Brain microvascular endothelial cell (primary cell): ENCODE measurements at regions not wholly inside any gene's neighbourhood (a gene's known extent, or its start where the extent isn't known, plus 50 kb on each side); places are given as distances from the start of the nearest gene placed in this dataset.
A peak's percentile ranks its signal among the peaks of the same experiment; 100 is the strongest.

ENCODE experiments used
- DNase-seq: peaks from one replicate; pipeline ENCODE4 v3.0.0-alpha.2; 2020
- H3K27ac ChIP-seq: fragments of 250-450 bp; sonication (Bioruptor Pico); 2 replicates; pipeline ENCODE4 v1.5.1; 2020; ENCODE audit warnings: mild to moderate bottlenecking, moderate library complexity
- H3K27me3 ChIP-seq: fragments of 250-450 bp; sonication (Bioruptor Pico); replicated peaks from 2 replicates; pipeline ENCODE4 v1.5.1; 2020; ENCODE audit warnings: mild to moderate bottlenecking
- H3K36me3 ChIP-seq: fragments of 250-450 bp; sonication (Bioruptor Pico); replicated peaks from 2 replicates; pipeline ENCODE4 v1.5.1; 2020; ENCODE audit warnings: mild to moderate bottlenecking
- H3K4me3 ChIP-seq: 2 replicates; pipeline ENCODE4 v1.5.1; 2011; ENCODE audit warnings: low read depth, mild to moderate bottlenecking, control low read depth, low read length, moderate library complexity
- in situ Hi-C: cut with HindIII; loops from 2 replicates; pipeline ENCODE4 v1.10.0; 2017; ENCODE audit warnings: low sequenced_read_pairs, low pct_ligation_motif_present
- TF ChIP-seq, protein P1 (sequence below): IDR thresholded peaks from 2 replicates; pipeline ENCODE4 v1.5.1; 2011; ENCODE audit warnings: low read depth, mild to moderate bottlenecking, moderate library complexity, low read length, control low read depth, inconsistent platforms; ENCODE audit errors: missing control alignments

DNA sequence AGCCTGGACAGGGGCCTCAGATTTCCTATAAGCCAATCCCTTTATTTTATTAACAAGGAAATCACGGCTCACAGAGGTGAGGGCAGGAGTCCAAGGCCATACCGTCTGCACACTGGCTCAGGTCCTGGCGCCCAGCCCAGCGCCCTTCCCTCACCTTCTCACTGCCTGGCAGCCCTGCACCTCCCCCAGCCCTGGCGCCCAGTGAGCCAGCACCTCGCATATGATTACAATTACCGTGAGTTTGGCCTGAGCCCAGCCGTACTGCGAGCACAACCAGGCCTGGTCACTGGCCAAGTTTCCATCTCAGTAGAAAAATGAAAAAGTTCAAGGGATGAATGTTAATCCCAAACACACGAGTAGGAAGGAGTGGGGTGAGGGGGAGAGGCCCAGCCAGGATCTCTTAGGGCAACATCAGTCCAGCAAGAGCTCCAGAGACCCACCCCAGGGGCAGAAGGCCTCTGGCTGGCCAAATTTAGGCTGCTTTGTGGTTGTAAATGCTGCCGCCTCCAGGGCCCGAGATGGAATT, 68.4 kb downstream of the MCFD2 start:
- peak; percentile 70 for DNase-seq
- H3K27me3 ChIP-seq, result no peaks in the 10 kb centered on the region
- TF ChIP-seq, protein P1, sequence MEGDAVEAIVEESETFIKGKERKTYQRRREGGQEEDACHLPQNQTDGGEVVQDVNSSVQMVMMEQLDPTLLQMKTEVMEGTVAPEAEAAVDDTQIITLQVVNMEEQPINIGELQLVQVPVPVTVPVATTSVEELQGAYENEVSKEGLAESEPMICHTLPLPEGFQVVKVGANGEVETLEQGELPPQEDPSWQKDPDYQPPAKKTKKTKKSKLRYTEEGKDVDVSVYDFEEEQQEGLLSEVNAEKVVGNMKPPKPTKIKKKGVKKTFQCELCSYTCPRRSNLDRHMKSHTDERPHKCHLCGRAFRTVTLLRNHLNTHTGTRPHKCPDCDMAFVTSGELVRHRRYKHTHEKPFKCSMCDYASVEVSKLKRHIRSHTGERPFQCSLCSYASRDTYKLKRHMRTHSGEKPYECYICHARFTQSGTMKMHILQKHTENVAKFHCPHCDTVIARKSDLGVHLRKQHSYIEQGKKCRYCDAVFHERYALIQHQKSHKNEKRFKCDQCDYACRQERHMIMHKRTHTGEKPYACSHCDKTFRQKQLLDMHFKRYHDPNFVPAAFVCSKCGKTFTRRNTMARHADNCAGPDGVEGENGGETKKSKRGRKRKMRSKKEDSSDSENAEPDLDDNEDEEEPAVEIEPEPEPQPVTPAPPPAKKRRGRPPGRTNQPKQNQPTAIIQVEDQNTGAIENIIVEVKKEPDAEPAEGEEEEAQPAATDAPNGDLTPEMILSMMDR, result no peak
- in situ Hi-C loops, result no loop called here
- no peaks in the 10 kb centered on the region for H3K36me3 ChIP-seq
- H3K27ac ChIP-seq, result peak overlapping the region; percentile 83
- H3K4me3 ChIP-seq, result no peak overlapping the region

DNA sequence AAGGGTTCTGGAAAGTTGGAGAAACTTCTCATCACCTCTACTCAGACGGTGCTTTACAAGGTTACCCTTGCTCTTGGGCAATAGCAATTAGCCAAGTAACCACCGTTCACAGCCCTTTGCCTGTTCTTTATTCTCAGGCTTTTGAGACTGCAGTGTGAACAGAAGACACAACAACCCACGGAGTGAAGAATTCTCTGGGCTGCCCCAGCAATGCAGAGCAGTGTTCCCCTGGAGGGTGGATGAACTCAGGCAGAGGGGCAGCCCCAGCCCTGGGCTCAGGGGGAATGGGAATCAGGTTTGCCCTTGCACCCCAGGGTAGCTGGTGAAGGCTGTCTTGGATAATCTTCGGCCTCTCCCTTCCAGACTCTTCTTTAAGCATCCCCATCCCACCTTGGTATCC, 69.1 kb downstream of the MCFD2 start:
- in situ Hi-C loops, result no loop called here
- TF ChIP-seq, protein P1, result no peak
- H3K36me3 ChIP-seq, result no peaks in the 10 kb centered on the region
- no peaks in the 10 kb centered on the region for H3K27me3 ChIP-seq
- no peak overlapping the region for H3K27ac ChIP-seq
- no peak for DNase-seq
- H3K4me3 ChIP-seq, result no peak overlapping the region

DNA sequence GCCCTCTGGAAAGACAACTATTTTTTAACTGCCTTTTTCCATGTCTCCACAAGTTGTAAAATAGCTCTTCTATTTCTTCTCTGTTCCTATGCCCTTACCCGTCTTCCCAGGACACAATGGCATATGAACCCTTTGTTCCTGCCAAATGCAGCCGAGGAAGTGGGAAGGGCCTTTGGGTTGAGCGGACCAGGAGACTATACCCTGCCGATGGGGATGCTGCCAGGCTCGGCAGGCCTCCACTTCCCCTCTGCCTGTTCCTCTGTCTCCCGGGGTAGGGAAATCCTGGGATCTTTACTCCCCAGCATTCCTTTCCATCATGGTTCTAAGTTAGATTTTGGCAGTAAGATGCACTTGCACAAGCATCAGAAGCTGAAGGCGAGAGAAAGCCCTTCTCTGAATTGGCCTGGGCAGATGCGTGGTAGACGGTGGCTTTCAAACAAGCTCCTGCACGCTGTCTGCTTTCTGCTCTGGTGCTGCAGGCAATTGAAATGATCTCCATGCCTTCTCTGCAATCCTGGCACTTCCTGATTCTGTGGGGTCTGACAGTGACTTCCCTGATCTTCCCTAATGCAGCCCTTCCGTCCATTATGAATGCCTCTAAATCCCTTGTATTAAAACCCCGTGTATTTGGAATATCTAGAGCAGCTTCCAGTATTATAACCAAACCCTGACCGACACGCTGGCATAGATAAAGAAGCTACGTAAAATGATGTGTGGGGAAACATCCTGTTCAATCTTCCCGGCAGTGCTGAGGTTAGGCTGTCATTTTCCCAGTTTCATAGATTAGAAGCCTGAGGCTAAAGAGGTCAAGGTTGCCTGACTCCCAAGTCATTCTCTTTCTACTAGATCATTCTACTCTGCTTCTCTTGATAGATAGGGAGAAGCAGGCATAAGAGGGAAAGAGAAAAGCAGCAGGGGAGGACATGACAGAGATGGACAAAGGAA, 69.8 kb downstream of the MCFD2 start:
- no peak overlapping the region for H3K27ac ChIP-seq
- DNase-seq, result no peak

DNA sequence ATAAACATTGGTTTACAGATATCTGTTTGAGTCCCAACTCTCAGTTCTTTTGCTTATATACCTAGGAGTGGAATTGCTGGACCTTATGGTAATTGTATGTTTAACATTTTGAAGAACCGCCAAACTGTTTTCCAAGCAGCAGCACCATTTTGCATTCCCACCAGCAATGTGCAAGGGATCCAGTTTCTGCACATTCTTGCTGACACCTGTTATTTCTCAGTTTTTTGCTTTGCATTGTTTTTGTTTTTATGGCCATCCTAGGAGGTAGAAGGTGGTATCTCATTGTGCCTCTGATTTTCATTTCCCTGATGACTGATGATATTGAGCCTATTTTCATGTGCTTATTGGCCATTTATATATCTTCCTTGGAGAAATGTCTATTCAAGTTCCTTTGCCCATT, 71.2 kb downstream of the MCFD2 start:
- Histone ChIP-seq H3K27ac (no peak overlapping the region), H3K36me3 (no peaks in the 10 kb centered on the region), H3K27me3 (no peaks in the 10 kb centered on the region), H3K4me3 (no peak overlapping the region)
- in situ Hi-C loops, result no loop called here
- no peak for DNase-seq
- TF ChIP-seq, protein P1, result no peak

More for the DNA sequence above, 69.8 kb downstream of the MCFD2 start:
- TF ChIP-seq, protein P1, result no peak
- Histone ChIP-seq H3K27me3 (no peaks in the 10 kb centered on the region), H3K36me3 (no peaks in the 10 kb centered on the region), H3K4me3 (no peak overlapping the region)
- in situ Hi-C loops, result no loop called here

DNA sequence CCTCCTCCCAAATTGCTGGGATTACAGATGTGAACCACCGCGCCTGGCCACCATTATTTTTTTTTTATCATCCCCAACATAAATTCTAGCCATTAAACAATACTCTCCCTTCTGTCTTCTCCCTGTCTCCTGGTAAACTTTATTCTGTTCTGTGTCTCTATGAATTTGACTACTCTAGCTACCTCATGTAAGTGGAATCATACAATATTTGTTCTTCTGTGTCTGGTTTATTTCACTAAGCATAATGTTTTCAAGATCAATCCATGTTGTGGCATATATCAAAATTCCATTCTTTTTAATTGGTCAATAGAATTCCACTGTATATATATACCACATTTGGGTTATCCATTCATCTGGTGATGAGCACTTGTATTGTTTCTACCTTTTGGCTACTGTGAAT, 71.6 kb downstream of the MCFD2 start:
- H3K27me3 ChIP-seq, result no peaks in the 10 kb centered on the region
- DNase-seq, result no peak
- TF ChIP-seq, protein P1, result no peak
- no peak overlapping the region for H3K4me3 ChIP-seq
- H3K27ac ChIP-seq, result no peak overlapping the region
- in situ Hi-C loops, result no loop called here
- no peaks in the 10 kb centered on the region for H3K36me3 ChIP-seq
